HEK293 (cell line): ENCODE measurements at regions not wholly inside any gene's neighbourhood (a gene's known extent, or its start where the extent isn't known, plus 50 kb on each side); places are given as distances from the start of the nearest gene placed in this dataset.

Experiments used
- ZNF530 ChIP-seq: fragments of 450-650 bp; formaldehyde crosslinking; IDR thresholded peaks from 2 replicates; pipeline ENCODE4 v1.5.1; 2016; ENCODE audit warnings: low read depth, missing biosample characterization, missing genetic modification characterization
- TF ChIP-seq, protein P1 (sequence below): fragments of 450-650 bp; formaldehyde crosslinking; IDR thresholded peaks from 2 replicates; pipeline ENCODE4 v1.5.1; 2016; ENCODE audit warnings: missing biosample characterization, missing genetic modification characterization

DNA sequence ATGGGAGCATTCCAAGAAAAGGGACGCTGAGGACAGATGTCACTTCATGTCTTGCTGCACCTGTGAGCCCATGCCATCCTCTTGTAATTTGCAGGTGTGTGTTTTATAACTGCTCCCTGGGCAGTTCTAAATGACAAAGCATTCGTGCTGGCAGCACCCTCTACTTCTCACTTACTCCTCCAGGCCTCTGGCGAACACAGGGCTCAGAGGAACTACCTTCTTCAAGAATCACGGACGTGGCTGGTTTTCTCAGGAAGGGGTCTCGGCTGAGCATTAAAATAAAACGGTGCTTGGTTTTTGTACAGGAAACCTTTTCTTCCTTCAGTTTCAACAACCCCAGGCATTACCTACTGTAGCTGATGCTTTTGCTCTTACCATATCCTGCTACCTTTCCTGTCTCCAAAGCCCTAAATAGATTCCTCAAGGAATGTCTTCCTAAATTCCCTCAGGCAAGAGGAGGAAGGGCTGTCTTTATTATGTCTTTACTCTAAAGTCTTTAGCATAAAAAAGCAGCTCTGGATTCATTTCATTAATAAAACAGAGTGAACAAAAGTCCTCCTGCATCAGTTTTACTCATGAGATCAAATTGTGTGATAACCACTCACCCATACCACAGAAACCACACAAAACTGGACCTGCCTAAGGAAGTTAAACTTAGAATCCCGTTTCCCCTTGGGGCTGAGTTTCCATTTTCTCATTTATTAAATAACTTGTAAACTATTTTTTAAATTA, 79.0 kb upstream of the MAP10 start:
- no peak for TF ChIP-seq ZNF530 (tag by site-specific recombination)
- TF ChIP-seq, protein P1, sequence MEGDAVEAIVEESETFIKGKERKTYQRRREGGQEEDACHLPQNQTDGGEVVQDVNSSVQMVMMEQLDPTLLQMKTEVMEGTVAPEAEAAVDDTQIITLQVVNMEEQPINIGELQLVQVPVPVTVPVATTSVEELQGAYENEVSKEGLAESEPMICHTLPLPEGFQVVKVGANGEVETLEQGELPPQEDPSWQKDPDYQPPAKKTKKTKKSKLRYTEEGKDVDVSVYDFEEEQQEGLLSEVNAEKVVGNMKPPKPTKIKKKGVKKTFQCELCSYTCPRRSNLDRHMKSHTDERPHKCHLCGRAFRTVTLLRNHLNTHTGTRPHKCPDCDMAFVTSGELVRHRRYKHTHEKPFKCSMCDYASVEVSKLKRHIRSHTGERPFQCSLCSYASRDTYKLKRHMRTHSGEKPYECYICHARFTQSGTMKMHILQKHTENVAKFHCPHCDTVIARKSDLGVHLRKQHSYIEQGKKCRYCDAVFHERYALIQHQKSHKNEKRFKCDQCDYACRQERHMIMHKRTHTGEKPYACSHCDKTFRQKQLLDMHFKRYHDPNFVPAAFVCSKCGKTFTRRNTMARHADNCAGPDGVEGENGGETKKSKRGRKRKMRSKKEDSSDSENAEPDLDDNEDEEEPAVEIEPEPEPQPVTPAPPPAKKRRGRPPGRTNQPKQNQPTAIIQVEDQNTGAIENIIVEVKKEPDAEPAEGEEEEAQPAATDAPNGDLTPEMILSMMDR (tag by site-specific recombination): no peak
